ENCODE measurements at regions not wholly inside any gene's neighbourhood (a gene's known extent, or its start where the extent isn't known, plus 50 kb on each side); places are given as distances from the start of the nearest gene placed in this dataset.

DNA sequence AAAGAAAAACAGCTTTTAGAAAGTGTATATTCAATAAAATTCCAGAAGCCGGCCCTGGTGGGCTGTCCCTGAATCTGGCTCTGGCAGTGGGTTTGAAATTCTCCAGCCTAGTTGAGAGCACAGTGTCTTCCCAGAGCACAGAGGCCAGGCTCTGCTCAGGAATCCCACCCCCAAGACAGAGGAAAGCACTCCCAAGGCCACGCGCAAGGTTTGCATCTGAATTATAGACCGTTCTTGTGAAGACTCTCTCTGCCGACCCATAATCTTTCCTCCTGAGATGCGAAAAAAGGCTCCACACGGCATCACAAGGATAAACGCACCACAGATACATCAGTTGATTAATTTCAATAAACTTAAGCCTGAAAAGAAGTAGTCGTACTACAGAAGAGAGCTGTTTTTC lies 342.2 kb downstream of the CMPK2 start:
- TF ChIP-seq, protein P1, sequence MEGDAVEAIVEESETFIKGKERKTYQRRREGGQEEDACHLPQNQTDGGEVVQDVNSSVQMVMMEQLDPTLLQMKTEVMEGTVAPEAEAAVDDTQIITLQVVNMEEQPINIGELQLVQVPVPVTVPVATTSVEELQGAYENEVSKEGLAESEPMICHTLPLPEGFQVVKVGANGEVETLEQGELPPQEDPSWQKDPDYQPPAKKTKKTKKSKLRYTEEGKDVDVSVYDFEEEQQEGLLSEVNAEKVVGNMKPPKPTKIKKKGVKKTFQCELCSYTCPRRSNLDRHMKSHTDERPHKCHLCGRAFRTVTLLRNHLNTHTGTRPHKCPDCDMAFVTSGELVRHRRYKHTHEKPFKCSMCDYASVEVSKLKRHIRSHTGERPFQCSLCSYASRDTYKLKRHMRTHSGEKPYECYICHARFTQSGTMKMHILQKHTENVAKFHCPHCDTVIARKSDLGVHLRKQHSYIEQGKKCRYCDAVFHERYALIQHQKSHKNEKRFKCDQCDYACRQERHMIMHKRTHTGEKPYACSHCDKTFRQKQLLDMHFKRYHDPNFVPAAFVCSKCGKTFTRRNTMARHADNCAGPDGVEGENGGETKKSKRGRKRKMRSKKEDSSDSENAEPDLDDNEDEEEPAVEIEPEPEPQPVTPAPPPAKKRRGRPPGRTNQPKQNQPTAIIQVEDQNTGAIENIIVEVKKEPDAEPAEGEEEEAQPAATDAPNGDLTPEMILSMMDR (IDR thresholded peaks at IDR 0.05) = no peak
- TF ChIP-seq POLR2A (IDR thresholded peaks at IDR 0.05) = no peak

All from right lobe of liver (tissue), 4 donors.